ENCODE measurements at regions not wholly inside any gene's neighbourhood (a gene's known extent, or its start where the extent isn't known, plus 50 kb on each side); places are given as distances from the start of the nearest gene placed in this dataset.

DNA sequence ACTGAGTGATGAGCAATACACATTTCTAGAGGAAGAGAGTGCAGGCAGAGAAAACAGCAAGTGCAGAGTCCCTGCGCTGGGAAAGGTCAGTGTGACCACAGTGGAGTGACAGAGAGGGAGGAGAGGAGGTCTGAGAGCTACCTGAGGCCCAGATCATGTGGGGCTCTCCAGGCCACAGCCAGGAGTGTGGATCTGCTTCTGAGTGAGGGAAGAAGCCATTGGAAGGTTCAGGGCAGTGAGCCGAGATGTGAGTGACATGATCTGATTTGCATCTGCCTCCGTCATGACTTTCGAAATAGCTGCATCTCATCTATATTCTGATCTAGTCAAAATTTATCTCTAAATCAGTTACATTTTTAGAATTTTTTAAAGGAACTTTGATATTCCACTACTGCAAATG is 367.1 kb downstream of the PREX1 start (continued):
- TF ChIP-seq, protein P1, sequence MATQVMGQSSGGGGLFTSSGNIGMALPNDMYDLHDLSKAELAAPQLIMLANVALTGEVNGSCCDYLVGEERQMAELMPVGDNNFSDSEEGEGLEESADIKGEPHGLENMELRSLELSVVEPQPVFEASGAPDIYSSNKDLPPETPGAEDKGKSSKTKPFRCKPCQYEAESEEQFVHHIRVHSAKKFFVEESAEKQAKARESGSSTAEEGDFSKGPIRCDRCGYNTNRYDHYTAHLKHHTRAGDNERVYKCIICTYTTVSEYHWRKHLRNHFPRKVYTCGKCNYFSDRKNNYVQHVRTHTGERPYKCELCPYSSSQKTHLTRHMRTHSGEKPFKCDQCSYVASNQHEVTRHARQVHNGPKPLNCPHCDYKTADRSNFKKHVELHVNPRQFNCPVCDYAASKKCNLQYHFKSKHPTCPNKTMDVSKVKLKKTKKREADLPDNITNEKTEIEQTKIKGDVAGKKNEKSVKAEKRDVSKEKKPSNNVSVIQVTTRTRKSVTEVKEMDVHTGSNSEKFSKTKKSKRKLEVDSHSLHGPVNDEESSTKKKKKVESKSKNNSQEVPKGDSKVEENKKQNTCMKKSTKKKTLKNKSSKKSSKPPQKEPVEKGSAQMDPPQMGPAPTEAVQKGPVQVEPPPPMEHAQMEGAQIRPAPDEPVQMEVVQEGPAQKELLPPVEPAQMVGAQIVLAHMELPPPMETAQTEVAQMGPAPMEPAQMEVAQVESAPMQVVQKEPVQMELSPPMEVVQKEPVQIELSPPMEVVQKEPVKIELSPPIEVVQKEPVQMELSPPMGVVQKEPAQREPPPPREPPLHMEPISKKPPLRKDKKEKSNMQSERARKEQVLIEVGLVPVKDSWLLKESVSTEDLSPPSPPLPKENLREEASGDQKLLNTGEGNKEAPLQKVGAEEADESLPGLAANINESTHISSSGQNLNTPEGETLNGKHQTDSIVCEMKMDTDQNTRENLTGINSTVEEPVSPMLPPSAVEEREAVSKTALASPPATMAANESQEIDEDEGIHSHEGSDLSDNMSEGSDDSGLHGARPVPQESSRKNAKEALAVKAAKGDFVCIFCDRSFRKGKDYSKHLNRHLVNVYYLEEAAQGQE (IDR thresholded peaks at IDR 0.05; ENCODE audit: low read depth, low read length) = no peak

DNA sequence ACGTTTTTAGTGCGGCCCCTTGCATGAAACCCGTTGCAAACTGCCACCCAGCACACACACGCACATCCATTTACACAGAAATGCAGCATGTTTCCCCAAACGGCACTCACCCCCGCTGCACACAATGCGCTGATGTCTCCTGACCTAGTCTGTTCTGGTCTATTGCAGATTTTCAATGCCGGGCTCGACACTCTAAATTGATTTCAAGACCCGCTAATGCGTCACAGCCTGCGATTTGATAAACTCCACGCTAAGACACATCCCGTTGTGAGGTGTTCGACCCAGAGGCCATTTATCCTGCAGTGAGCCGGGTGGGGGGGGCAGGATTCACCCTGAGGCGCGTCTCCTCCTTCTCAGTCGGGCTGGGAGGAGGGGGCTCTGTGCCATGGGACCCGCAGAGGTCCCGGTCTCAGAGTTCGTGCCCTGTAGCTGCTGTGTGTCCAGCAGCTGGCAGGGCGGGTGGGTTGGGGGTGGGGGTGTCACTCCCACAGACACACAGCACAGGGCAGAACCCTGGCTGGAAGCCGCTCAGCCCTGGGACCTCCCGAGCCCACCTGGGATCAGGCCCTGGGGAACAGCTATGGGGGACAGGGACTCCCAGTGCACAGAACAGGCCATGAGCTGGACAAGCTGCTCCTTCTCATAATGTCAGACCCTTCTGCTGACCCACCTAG is 367.9 kb downstream of the PREX1 start:
- ATAC-seq = no peak
- ChIA-PET CTCF (no interaction called here), SMC1A (ENCODE audit: uncharacterized antibody, unreplicated experiment) (interaction anchor here (2.0 kb wide), 1 partner anchor 23 kb away, joined by 9 read pairs; no protein-coding TSS in a partner anchor), POLR2A (no interaction called here), RAD21 (ENCODE audit: unreplicated experiment) (no interaction called here)
- no peaks in the 10 kb centered on the region for H3K79me2 ChIP-seq (ENCODE audit: control insufficient read depth, insufficient read depth, low read length)
- no peak overlapping the region for H2AFZ ChIP-seq (ENCODE audit: control insufficient read depth, low read depth, low read length)
- intact Hi-C loops (cut with micrococcal nuclease; ENCODE audit: unreplicated experiment) = no loop called here
- in situ Hi-C loops (cut with MboI) = no loop called here
- no TSS peak for BruUV-seq (replicated peaks)
- no peak overlapping the region for H3K9ac ChIP-seq (ENCODE audit: control insufficient read depth, insufficient read depth, low read length)
- H3K36me3 ChIP-seq (ENCODE audit: control insufficient read depth in 2 of 2, insufficient read depth in 2 of 2, low read length in 1 of 2) = no peaks in the 10 kb centered on the region
- H3K4me2 ChIP-seq (ENCODE audit: control insufficient read depth, insufficient read depth) = no peak overlapping the region
- H3K9me3 ChIP-seq (replicated peaks; ENCODE audit: control insufficient read depth, insufficient read depth, low read length) = no peaks in the 10 kb centered on the region
- WGBS (ENCODE audit: insufficient coverage, insufficient replicate concordance, low lambda C conversion rate, missing lambda C conversion rate) = 71% methylated on average over 17 of the region's 25 CpGs
- H3K4me1 ChIP-seq (ENCODE audit: control insufficient read depth, insufficient read depth, low read length) = peaks cover 31% of the 10 kb centered on the region
- H3K27ac ChIP-seq (ENCODE audit: control insufficient read depth, insufficient read depth) = no peak overlapping the region
- H4K20me1 ChIP-seq (ENCODE audit: control insufficient read depth, insufficient read depth) = no peaks in the 10 kb centered on the region
- no peak for TF ChIP-seq EED (IDR thresholded peaks at IDR 0.05; ENCODE audit: low read depth)
- TF ChIP-seq TARDBP (IDR thresholded peaks at IDR 0.05; ENCODE audit: borderline replicate concordance) = no peak
- TF ChIP-seq, protein P2, sequence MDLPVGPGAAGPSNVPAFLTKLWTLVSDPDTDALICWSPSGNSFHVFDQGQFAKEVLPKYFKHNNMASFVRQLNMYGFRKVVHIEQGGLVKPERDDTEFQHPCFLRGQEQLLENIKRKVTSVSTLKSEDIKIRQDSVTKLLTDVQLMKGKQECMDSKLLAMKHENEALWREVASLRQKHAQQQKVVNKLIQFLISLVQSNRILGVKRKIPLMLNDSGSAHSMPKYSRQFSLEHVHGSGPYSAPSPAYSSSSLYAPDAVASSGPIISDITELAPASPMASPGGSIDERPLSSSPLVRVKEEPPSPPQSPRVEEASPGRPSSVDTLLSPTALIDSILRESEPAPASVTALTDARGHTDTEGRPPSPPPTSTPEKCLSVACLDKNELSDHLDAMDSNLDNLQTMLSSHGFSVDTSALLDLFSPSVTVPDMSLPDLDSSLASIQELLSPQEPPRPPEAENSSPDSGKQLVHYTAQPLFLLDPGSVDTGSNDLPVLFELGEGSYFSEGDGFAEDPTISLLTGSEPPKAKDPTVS (IDR thresholded peaks at IDR 0.05; ENCODE audit: low read depth, low read length) = no peak
- no peak for FAIRE-seq
- no peak overlapping the region for H3K4me3 ChIP-seq
- H3K27me3 ChIP-seq (replicated peaks in 1 of 2; ENCODE audit: control insufficient read depth in 2 of 2, insufficient read depth in 2 of 2, low read length in 1 of 2) = peaks cover 0 to 7% of the 10 kb centered on the region in 2 experiments; a peak in 1 of 4 replicates
- DNase-seq (ENCODE audit: low read depth, low spot score) = no peak
